ENCODE measurements at regions not wholly inside any gene's neighbourhood (a gene's known extent, or its start where the extent isn't known, plus 50 kb on each side); places are given as distances from the start of the nearest gene placed in this dataset.

DNA sequence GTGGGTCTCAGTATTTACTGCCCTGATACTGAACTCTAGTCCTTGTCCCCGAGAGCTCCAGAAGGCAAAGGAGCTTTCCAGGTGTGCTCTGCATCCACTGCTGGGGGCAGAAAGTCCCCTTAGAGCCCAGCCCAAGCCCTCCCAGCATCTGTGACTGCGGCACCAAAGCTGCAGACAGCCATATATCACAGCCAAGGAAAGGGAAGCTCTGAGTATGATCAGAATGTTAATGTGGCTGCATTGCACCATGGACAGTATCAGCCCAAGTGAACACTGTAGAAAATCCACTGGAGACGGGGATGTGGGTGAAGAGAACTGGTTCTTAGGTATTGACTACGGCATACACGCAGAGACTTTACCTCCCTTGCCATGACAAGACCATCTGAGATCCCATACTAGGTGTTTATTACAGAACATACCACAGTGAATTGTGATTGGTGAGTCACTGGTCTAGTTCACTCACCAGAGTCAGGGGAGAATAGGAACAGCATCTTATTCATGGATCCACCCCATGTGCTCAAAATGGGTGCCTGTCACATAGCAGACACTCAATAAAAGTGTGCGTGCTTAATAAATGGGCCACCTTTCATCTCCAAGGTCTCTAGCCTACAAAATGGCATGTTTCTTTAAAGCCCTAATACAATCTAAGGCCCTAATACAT, 170.3 kb downstream of the HHIPL2 start:
- TF ChIP-seq RAD21 (conservative IDR thresholded peaks at IDR 0.05) (no peak), SMC3 (conservative IDR thresholded peaks at IDR 0.05; ENCODE audit: poor library complexity) (no peak), EP300 (conservative IDR thresholded peaks at IDR 0.05; ENCODE audit: poor library complexity, severe bottlenecking) (no peak), POLR2AphosphoS5 (IDR thresholded peaks at IDR 0.05) (no peak)
- TF ChIP-seq, protein P1, sequence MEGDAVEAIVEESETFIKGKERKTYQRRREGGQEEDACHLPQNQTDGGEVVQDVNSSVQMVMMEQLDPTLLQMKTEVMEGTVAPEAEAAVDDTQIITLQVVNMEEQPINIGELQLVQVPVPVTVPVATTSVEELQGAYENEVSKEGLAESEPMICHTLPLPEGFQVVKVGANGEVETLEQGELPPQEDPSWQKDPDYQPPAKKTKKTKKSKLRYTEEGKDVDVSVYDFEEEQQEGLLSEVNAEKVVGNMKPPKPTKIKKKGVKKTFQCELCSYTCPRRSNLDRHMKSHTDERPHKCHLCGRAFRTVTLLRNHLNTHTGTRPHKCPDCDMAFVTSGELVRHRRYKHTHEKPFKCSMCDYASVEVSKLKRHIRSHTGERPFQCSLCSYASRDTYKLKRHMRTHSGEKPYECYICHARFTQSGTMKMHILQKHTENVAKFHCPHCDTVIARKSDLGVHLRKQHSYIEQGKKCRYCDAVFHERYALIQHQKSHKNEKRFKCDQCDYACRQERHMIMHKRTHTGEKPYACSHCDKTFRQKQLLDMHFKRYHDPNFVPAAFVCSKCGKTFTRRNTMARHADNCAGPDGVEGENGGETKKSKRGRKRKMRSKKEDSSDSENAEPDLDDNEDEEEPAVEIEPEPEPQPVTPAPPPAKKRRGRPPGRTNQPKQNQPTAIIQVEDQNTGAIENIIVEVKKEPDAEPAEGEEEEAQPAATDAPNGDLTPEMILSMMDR (IDR thresholded peaks at IDR 0.05; ENCODE audit: poor library complexity, severe bottlenecking), result no peak
- TF ChIP-seq, protein P2, sequence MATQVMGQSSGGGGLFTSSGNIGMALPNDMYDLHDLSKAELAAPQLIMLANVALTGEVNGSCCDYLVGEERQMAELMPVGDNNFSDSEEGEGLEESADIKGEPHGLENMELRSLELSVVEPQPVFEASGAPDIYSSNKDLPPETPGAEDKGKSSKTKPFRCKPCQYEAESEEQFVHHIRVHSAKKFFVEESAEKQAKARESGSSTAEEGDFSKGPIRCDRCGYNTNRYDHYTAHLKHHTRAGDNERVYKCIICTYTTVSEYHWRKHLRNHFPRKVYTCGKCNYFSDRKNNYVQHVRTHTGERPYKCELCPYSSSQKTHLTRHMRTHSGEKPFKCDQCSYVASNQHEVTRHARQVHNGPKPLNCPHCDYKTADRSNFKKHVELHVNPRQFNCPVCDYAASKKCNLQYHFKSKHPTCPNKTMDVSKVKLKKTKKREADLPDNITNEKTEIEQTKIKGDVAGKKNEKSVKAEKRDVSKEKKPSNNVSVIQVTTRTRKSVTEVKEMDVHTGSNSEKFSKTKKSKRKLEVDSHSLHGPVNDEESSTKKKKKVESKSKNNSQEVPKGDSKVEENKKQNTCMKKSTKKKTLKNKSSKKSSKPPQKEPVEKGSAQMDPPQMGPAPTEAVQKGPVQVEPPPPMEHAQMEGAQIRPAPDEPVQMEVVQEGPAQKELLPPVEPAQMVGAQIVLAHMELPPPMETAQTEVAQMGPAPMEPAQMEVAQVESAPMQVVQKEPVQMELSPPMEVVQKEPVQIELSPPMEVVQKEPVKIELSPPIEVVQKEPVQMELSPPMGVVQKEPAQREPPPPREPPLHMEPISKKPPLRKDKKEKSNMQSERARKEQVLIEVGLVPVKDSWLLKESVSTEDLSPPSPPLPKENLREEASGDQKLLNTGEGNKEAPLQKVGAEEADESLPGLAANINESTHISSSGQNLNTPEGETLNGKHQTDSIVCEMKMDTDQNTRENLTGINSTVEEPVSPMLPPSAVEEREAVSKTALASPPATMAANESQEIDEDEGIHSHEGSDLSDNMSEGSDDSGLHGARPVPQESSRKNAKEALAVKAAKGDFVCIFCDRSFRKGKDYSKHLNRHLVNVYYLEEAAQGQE (IDR thresholded peaks at IDR 0.05; ENCODE audit: borderline replicate concordance), result no peak

Data from neural cell (in vitro differentiated cells).